Esophagus mucosa (tissue), 1 donor: ENCODE measurements at regions not wholly inside any gene's neighbourhood (a gene's known extent, or its start where the extent isn't known, plus 50 kb on each side); places are given as distances from the start of the nearest gene placed in this dataset.
"Not testable (repeated sequence)": the region's sequence is repeated elsewhere in the genome, so short reads cannot be mapped to it uniquely, and the experiment has no call there.

Experiments
- ATAC-seq: fragments of 200-7000 bp; cut with Tn5 transposase; one replicate; pipeline ENCODE4 v1.9.1; 2020
- donor health status: DM: yes; HTN: yes; CAD: no.

DNA sequence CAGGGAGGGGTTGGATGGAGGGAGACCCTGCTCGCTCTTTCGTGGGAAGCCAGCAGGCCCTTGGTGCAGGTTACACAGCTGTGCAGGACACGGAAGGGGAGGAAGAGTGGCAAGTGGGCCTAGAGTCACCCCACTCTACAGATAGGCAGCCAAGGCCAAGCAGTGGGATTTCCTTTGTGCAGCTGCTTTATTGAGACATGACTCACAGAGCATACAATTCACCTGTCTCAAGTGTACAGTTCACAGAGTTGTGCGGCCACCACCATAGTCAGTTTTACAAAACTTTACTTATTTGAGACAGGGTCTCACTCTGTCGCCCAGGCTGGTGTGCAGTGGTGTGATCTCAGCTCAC is 91.2 kb upstream of the CIBAR2 start:
- ATAC-seq: no peak

DNA sequence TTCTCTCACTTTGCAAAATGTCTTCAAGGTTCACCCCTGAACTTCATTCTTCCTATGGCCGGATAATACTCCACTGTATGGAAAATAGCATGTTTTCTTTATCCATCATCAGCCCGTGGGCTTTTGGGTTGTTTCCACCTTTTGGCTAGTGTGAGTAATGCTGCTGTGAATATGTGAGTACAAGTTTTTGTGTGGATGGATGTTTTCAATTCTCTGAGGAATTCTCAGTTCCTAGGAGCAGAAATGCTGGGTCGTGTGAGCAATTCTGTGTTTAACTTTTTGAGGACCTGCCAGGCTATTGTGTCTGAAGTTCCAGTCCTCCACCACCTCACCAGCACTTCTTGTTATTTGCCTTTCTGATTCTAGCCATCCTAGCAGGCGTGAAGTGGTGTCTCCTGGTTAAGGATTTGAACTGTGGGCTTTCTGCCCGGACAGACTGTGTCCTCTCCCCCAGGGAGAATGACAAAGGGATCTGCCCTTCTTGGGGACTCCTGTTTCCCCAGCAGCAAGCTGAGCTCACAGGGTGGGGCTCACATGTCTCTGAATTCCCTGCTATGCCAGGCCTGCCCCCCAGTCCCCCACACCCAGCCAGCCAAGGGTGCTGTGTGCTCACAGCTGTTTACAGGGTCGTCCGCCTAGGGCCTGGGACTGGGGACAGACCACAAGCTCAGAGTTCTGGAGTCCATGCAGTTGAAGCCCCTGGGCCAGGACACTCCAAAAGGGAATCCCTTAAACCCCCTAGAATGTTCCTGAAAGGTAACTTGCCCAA is 92.2 kb upstream of the CIBAR2 start:
- no peak for ATAC-seq

DNA sequence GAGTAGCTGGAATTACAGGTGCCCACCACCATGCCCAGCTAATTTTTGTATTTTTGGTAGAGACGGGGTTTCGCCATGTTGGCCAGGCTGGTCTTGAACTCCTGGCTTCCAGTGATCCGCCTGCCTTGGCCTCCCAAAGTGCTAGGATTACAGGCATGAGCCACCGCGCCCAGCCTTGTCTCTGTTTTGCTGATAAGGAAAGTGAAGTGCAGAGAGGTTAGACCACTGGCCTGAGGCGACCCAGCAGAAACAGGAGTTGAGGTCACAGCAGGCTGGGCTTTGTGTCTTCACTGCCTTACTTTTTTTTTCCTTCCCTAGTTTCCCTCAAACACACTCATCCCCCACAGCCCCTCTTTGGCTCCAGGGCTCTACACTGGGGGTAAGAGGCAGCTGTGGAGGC is 93.0 kb upstream of the CIBAR2 start:
- not testable (repeated sequence) for ATAC-seq

DNA sequence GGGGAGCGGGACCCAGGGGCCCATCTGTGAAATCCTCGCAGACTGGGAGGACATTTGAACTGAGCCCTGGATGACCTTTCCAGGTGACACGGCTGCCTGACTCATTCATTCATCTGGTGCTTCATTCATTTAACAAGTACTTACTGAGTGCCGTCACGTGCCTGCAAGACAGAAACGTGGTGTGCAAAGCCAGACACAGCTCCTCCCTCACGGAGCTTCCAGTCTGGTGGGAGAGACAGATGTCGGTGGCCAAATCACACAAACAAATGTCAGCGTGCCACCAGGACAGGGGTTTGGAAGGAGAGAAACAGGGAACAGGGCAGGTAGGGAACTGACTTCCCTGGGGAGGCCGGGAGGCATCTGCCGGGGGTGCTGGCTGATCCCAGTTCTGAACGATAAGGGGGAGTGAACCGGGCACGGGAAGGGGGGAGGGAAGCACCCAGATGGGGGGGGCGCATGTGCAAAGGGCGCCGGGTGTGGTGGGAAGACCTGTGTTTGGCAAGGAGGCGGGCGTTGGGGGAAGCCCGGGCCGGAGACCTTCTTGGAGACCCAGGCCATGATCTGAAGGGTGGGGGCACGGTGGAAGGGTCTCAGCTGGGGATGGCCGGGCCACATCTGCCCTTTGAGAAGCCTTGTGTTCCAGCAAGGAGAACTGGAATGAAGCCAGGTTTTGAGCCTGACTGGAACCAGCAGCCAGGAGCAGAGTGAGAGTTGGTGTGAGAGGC is 93.6 kb upstream of the CIBAR2 start:
- peak; percentile 35 for ATAC-seq

DNA sequence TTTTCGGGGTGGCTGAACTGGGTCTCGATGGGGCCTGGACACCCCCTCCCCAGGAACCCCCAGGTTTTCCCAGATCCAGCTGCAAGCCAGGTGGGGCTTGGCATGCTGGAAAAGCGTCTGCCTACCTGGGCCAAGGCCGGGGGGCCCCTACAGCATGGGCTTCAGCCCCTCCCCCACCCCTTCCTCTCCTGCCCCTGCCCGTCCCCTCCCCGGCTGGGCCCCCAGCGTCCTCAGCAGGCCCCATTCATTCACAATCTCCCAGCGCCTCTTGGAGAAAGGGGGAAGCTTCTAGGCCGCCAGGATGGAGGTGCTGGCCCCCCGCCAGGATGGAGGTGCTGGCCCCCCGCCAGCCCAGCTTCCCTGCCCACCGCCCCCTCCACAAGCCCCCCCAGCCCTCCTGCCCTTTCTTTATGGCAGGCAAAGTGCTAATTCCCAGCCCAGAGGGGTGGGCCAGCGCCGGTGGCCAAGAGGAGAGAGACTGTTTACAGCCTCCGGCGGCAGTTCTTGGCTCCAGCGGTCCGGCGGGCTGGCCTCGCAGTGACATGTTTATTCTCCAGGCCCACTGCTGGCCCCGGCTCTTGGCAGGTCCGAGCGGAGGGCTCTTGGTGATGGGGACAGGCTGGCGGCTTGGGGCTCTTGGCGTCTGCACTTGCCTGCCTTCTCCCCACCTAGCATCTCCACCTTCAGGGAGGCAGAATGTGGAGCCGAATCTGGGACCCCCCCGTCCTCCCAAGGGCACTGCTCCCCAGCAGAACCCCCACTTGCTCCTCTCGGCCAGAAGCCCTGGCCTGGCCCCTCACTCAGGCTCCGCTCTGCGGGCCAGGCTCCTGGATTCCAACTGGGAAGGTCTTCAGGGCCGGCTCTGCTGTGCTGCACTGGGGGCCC is 94.4 kb upstream of the CIBAR2 start:
- no peak for ATAC-seq

DNA sequence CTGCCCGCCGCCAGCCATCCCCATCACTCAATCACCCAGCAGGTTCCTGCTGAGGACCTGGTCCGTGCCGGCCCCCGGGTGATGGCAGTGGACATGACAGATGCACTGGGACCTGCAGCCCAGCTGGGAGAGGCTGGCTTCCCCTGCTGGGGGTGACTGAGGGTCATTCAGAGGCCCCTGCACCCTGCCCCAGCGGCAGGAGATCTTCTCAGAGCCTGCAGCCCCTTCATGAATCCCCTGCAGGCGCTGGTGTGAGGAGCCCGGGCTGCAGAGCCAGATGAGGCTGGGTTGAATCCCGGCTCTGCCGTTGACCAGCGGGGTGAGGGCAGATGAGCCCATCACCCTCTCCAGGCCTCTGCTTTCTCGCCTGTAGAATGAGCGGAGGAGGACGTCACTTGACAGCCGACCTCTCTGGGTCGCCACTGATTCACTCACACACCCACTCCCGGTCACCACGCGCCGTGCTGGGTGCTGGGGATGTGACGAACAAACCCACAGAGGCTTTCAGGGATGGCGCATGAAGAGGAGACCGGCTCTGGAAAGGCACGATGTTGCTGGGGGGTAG is 95.2 kb upstream of the CIBAR2 start:
- no peak for ATAC-seq

DNA sequence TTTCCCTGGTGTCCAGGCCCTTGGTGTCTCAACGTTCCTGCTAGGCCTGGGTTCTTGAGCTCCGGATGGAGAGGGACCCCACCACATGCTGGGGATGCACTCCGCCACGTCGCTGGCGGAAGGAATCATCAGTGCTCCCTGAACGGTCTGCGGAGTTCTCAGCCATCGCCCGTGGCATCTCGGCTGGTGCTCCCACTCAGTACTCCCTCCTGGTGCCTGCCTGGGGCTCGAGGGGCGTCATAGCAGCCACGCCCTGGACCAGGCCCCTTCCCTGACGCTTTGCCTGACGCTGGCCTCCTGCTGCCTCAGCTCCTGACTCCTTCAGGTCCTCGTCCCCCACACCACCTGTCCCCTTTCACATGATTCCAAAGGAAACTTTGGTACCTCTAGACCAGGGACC is 95.9 kb upstream of the CIBAR2 start:
- ATAC-seq: no peak

DNA sequence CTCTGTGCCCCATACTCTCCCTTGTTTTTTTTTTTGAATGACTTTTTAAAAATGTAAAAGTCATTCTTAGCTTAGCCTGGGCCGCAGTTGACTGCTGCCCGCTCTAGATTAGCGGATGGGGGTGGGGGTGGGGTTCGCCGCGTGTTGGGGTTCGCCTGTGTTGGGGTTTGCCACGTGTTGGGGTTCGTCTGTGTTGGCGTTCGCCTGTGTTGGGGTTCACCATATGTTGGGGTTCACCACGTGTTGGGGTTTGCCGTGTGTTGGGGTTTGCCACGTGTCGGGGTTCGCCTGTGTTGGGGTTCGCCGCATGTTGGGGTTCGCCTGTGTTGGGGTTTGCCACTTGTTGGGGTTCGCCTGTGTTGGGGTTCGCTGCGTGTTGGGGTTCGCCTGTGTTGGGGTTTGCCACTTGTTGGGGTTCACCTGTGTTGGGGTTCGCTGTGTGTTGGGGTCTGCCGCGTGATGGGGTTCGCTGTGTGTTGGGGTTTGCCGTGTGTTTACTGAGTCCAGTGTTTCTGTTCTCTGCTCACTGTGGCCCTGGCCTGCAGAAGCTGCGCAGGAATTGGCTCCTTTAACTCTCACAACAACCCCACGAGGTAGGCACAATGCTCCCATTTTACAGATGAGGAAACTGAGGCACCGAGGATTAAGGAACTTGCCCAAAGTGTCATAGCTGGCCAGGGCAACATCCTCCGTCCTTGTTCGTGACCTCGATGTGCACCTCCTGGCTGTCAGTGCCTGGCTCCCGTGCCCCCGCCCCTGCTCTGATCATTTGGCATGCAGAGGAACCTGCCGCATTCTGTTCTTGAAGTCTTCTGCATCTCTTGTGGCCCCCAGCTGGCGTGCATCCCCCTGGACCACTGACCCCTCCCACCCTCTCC is 96.6 kb upstream of the CIBAR2 start:
- no peak for ATAC-seq

DNA sequence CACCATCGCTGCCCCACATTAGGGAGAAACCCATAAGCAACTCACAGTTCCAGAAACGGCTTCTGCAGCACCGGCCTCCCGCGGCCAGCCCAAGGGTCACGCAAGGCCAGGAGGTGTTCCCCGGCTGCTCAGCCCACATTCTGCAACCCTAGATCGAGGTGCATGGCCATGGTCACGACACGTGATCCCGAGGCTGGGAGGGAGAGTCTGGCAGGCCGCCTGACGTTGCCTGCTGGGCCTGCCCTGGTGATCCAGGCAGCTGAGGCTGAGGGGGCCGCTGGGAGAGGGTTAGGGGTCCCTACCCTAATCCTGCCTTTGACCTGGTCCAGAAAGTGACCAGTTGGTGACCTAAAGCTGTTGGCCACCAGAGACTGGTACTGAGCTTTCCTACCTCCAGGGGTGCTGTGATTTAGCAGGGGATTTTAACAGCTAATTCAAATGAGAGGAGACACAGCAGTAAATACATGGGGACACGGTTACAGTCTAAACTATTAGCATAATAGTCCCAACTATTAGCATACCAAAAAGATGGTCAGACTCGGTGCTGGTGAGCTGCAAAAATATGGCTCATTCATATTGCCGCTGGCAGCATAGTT is 97.4 kb upstream of the CIBAR2 start:
- no peak for ATAC-seq

DNA sequence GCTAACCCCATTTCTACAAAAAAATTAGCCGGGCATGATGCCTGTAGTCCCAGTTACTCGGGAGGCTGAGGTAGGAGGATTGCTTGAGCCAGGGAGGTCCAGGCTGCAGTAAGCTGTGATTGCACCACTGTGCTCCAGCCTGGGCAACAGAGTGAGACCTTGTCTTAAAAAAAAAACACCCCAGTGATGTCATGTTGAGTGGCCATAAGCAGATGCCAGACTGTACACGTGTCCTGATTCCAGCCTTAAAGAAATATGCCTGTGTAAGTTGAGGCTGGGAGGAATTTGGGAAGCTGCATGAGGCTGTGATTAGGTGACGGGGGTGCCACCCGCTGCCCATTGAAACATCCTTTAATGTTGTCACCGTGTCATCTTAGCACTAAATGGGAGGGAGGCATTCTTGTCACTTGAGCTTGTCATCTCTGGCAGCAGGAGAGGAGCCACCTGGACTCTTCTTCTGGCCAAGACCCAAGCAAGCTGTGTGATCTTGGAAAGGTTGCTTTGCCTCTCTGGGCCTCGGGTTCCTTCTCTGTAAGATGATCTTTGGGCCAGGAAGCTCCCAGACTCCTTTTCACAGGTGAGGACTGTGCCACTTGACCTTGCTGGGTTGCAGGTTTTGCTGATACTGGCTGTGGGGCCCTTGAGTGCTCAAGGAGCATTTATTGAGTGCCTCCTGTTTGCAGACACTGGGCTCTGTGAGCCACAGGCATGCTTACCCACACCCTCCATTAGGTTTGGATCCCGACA is 98.3 kb upstream of the CIBAR2 start:
- ATAC-seq: no peak

DNA sequence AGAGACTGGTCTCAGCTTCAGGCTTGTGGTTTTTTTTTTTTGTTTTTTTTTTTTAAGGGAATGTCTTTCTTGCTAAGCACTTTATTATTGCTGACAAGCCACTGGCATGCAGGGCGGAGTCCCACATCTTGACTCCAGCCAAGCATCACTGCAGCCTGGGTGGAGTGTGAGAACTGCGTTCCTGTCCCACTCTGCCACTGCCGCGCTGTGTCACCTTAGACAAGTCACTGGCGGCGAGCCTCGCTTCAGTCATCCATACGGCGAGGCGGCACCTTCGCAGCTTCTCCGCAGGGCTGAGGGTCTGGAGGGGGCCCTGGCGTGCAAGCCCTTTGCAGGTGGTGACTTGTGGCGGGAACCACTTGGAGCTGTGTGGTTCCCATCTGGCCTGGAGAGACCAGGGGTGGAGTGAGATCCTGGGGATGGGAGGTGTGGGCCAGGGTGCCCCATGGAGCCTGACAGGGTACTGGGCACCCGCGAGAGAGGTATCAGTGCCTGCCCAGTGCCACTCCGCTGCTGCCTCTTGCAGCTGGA is 99.1 kb upstream of the CIBAR2 start:
- ATAC-seq: no peak

DNA sequence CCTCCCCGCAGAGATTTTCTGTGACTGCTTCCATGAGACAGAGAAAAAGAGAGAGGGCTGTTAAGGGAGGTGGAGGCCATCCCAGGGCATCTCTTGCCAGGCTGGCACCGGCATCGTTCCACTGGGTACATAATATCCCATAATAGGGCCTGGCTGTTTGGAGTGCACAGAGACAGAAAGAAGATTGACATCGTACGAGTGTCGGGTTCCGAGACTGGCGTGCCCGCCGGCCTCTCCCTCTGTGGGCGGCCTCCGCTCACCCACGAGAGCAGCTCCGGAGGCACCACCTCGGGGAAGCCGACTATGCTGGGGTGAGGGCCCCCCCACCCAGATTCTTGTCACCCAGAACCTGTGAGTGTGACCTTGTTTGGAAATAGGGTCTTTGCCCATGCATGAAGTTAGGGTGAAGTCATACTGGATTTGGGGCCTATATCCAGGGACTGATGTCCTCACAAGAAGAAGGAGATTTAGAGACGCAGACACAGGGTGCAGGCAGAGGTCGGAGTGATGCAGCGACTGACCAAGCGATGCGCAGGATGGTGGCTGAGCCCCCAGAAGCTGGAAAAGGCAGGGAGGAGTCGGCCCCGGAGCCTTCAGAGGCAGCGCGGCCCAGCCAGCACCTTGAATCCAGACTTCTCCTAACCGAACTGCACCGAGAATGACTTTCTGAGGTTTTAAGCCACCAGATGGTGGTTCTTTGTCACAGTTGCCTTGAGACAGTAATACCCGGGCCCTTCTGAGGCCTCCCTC is 101.8 kb upstream of the CIBAR2 start:
- no peak for ATAC-seq

DNA sequence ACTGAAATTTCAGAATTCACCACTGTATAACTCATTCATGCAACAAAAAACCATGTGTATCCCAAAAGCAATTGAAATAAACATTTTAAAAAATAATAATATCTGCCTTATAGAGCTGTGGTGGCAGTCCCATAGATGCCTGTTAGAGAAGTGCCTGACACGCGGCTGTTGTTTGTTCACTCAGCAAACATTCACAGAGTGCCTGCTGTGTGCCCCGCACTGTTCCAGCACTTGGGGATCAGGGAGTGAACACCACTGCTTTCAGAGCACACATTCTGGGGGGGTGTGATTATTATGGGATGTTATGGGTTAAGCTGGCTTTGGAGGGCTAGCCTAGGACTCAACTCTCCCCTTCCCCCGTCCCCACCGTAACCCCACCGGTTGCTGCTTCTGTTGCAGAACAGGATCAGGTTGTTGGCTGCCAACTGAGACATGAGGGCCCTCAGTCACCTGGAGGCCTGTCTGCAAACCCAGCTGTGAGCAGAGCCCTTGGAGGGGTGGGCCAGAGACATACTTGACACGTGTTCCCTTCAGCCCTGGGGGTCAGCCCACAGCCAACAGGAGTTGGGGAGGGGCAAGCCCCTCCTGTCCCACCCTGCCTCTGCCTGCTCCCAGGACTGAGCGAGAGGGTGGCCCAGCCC is 103.3 kb upstream of the CIBAR2 start:
- ATAC-seq: no peak

DNA sequence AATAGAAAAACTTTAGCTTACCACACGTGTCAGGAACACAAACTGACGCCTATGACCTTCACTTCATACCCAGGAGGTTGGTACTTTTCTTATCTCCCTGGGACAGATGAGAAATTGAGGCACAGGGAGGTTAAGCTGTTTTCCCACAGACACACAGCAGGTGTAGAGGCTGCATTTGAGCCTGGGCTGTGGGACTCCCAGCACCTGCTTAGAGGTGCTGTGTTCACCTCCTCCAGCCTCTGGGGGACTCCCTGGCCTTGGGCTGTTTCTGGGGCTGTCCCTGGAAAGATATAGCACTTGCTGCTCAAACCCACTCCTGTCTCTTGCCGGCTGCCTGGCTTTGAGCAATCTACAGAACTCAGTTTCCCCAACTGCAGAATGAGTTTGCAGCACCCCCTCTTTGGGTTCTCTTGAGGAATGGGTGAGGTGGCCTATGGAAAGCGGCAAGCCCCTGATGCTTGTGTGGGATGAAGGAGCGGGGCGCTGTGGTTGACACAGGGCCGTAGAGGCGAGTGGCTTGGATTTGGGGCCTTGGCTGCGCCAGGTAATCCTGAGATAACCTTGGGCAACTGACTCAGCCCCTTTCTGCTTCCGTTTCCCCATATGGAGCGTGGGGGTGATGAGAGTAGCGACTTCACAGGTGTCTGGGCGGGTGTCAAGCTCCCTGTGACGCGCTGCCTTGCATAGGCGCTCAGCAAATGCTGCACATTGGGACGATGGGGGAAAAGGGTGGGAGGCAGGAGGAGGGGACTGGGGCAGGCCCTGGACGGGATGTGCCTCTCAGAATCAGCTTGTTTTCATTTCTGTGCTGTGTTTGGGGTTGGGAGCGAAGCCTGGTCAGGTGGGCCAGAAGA is 104.5 kb upstream of the CIBAR2 start:
- no peak for ATAC-seq

DNA sequence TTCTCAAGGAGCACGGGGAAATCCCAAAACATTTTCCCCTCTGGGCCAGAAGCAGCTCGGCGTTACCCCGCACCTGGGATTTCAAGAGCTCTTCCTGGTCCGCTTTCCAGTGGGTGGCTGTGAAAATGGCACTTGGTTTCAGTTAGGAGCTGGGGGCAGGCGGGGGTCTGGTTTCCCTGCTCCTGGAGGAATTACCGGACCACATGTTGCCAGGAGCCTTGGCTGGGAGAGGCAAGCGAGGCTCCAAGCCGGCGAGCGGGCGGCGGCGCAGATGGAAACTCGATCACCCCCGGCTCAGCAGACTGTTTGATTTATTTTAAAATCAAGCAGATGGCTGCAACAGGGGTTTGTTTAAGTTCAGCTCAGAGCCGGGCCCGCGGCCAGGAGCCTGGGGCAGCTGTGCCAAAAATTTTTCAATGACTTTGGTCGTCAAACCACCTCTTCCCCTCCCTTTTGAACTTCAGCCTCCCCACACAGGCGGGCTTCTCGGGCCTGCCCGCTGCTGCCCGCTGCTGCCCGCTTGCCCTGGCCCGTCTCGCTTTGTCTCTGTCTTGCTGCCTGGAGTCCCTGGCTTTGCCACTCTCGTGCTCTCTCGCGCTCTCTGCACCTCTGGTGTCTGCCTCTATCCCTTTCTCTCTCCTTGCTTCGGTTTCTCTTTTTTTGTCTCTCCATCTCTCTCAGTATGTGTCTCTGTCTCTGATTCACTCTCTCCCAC is 108.0 kb upstream of the CIBAR2 start:
- ATAC-seq: peak; percentile 72

DNA sequence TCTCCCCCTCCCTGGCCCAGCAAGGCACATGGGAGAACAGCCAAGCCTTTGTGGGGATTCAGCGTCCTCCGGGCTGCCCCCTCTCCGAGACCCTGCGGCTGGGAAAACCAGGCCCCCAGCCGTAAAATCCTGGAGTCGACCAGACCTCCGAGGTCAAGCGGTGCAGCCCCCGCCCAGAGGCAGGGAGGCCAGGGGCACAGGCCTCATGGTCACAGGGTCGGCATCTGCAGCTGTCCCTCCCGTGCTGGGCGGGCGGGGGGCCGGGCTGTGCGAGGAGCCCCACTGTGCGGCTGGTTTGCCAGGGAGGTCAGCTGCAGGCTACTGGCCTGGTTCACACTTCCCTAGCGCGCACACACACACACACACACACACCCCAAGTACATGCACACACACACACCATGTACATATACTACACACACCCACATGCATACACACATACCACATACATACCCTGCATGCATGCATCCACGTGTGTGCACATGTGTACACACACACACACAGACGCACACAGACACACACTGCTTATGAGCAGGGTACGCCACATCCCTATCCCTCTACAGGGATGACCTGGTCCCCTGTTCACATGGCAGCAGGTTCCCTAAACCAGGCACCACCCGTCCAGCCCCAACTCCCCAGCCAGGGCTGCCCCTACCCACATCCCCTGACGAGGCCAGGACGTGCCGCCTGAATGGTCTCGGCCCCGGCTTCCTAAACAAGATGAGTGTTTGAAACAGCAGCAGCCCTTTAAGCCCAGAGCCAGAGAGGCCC is 108.9 kb upstream of the CIBAR2 start:
- ATAC-seq: no peak

DNA sequence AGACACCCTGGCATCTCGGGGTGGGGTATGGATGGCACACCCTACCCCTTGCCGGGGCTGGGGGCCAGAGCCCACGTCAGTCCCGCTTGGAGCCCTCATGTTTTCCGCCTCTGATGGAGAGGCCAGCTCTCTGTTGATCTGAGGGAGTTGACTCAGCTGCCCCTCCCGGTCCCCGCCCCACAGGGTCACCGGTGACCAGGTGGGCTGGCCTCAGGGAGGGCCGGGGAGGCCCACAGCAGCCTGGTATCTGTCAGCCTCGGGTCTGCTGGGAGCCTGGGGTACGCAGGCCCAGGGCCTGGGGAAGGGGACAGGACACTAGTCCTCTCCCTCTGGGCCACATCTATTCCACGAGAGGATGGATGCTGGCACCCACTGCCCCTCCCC is 109.5 kb upstream of the CIBAR2 start:
- no peak for ATAC-seq
